Activated CD4-positive, alpha-beta T cell treated with anti-CD3 and anti-CD28 coated beads for 48 hours (primary cell): ENCODE measurements at regions not wholly inside any gene's neighbourhood (a gene's known extent, or its start where the extent isn't known, plus 50 kb on each side); places are given as distances from the start of the nearest gene placed in this dataset.

ENCODE experiments used
- DNase-seq: peaks from one replicate; pipeline ENCODE4 v3.0.0-alpha.2; 2020

DNA sequence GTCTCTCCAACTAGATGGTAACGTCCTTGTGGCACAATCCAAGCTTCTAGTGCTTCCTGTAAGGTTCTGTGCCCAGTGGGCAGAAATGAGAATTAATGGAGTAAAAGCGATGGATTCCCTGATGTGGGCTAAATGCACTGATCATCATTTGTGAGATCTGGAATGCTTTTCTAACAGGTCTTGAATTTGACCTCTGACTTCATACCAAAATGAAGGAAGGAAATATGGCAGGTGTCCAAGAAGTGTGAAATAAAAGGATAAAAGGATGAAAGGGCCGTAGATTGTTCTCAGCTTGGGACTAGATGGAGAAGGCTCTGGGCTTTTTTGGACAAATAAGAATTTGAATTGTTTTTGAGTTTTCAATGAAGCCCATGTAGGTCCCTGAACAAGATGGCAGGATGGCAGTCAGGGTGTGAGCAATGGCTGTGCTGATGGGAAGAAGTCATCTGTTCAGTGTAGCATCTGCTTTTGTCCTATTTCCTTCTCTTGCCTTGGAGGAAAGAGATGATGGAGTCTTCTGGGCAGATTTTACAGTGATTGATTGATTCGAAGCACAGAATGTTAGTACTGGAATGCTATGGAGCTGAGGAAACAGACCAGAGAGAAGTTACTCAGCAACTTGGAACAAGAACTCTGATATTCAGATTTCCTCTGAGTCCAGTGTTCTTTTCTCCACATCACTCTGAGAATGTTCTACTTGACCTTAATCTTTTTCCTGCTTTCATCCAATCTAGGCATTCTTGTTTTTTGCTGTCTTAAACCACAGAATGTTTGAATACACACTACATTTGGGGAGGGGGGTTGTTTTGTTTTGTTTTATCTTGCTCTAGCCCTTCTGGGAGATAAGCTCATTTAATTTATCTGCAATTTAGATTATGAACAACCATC is 286.0 kb downstream of the HLX start:
- no peak for DNase-seq

DNA sequence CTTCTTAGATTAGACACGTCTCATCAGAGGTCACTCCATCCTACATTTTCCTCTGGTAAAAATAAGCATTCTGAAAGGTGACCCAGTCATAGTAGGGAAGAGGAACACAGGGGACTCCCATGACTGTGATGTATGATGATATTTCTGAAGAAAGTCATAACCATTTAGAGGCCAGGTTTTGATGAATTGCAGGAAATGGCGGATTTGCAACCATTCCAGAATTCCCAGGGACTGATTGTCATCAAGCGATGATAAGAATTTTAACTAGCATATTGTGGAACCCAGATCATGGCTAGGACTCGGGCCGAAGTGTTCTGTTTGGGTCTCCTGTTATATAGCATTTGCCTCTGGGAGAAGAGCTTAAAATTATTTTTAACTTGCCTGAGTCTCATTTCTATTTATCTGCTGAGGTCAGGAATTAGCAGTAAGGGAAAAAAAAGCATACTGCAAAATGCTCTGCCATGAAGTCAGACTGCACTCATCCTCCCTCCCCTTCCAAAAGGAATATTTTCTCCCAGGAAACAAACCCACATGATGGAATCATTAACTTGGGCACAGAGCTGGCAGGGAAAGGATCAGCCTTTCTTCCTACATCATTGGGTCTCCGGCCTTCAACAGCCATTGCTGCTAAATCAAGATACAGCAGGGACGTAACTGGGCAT is 286.7 kb downstream of the HLX start:
- DNase-seq: no peak

DNA sequence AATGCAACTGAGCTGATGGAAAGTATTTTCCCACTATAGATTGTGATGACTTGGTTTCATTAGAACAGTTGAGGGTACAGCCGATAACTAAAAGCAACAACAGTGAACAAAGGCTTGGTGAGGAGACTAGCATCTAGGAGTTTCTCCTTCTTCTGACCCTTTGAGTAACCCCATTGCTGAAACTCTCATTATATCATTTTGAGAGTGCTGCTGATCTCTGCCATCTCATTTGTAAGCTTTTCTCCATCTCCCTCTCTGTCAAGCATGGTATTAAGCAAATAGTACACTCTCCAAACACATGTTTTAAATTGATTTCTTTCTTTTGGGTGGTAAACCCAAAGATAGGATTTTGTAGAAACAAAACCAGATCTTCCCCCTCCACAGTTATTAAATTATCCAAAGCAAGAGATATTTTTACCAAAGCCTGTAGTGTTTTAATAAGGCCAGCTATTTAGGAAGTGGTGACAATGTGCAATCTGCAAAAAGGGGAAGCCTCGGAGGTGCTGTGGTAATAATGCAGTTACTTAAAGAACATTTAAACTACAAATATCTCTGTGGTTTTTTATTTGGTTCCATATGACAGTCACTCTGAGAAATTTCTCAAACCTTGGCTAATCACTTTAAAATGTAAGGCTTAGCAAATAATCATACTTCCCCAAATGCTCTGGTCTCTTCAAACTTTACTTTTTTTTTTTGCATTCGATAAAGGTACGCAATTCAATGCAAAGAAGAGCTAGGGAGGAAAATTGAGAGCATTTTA is 287.5 kb downstream of the HLX start:
- no peak for DNase-seq

DNA sequence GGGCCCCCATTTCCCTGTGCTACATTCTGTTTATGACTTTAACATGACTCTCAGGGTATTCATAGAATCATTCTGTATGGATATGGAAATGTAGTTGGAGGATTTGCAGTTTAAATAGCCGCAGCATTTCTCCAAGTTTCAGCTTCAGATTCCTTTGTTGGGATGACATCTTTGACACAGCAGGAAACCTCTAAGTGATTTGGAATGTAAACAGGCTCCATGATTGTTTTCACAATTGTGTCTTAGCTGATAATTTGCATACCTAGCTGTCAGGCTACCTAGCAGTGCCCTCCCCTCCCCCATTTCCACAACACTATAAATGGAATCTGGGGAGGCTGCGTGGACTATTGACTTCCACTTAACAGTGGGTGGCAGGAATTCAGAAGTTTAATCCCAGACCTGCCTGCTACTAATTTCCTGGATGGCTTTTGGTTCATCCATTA is 290.2 kb downstream of the HLX start:
- no peak for DNase-seq

DNA sequence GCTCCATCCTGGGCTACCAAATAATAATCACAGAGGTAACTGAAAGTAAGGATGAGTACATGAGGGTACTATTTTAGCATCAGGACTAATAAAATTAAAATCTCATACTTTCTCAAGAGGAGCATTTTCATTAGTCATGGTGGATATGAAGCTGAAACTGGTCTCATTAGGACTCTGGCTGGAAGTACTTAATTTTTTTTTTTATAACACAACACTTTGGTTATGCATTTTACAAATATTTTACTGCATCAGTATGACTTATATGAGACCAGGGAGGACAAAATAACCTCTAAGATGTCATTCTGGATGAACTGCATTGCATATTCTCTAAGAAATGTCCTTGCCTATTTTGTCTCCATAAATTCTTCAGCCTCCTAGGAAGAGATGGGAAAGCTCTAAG is 290.9 kb downstream of the HLX start:
- DNase-seq: no peak

DNA sequence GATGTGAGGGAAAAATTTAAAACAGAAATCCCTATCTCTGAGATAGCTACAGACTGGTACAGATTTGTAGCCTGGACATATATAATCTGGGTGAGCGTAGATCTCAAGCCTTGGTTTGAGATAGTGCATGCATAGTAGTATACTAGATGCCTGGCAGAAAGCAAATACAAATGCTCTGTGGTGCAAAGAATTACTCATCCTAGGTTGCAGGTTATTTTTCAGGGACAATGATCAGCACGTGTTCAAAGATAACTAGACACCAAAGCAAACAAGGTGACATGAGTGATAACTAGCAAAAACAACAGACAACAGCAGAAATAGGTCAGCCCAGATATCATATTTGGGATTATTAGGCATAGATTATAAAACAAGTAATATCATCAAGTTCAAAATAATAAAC is 292.5 kb downstream of the HLX start:
- no peak for DNase-seq

DNA sequence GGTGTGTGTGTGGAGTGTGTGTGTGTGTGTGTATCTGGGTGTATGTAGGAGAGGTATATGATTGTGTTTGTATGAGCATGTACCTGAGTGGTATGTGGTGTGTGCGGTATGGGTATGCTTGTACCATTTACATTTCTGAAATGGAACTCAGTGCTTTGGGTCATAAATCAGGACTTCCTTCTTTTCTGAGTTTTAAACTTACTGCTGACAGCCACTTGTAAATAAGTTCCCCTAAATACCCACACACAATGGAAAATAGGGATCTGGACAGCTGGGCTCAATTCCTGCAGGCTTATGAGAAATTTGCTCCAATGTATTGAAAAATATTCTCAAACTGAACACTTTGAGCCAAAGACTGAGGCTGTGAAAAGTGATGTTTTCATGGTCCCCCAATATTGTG is 293.6 kb downstream of the HLX start:
- DNase-seq: no peak

DNA sequence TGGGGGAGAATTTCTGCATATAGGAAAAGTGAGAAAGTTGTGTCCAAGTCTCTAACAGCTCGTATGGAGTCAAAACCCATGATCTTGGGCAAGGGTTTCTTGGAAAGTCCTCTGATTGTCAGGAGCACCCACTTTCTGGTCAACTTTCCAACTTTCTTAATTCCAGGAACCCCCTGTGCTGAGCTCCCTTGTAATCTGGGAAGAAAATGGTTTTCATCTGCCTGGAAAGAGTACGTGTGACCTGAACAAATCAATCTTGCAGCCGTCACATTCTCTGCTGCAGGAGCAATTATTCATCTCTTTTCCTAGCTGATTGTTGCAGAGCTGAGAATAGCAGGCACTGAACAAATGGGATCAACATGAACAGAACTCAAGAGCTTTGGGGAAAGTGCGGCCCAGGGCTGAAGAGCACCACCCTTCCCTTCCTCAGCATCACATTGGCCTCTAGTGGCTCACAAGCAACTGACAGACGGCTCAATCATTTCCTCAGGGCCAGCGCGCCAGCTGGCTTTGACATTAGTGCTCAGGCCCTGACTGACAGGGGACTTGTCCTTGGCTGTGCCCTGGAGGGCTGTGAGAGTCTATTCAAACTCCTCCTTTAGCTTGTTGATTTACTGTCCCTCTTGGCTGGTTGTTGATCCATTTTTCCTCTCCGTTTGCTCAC is 295.2 kb downstream of the HLX start:
- no peak for DNase-seq

DNA sequence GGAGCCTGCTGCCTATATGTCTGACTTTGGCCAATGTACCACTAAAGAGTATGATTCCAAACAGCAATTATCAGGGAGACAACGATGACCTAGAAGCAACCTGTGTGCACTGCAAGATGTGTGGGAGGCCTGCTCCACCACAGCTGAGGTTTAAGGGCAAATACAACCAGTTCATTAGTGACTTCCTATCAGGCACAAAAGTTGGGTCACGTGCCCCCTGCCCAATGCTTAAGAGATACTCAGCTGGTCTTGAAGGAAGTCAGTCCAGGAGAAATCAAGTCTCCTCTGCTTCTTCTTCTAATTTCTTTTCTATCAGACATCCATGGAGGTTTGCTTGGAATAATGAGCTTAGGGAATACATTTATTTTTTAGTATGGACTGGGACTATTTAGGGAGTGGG is 296.0 kb downstream of the HLX start:
- no peak for DNase-seq

DNA sequence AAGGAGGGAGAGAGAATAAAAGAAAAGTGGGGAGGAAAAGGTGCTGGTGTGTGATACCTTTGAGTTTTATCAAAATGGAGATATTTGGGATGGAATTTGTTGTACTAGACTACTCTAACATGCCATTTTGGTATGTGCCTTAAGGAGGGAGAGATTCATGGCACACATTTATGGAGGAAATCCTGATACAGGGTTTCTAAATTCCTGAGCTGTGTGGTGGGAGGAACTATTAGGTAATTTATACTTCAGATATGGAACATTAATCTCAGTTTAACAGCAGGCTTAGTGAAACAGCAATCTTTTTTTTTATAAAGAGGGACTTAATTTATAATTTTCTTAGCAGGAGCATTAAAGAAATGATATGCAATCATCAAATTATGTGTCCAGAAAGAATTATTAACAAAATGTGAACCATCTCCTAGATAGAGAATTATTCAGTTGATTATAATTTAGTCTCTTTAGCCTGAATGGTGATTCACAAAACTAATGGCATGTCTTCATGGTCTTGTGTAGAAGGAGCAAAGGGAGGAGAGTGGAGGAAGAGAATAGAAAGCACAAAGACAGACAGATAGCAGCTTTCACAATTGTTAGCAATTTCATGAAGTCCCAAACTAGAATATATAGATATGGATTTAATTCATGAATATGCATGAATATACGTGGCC is 301.6 kb downstream of the HLX start:
- no peak for DNase-seq

DNA sequence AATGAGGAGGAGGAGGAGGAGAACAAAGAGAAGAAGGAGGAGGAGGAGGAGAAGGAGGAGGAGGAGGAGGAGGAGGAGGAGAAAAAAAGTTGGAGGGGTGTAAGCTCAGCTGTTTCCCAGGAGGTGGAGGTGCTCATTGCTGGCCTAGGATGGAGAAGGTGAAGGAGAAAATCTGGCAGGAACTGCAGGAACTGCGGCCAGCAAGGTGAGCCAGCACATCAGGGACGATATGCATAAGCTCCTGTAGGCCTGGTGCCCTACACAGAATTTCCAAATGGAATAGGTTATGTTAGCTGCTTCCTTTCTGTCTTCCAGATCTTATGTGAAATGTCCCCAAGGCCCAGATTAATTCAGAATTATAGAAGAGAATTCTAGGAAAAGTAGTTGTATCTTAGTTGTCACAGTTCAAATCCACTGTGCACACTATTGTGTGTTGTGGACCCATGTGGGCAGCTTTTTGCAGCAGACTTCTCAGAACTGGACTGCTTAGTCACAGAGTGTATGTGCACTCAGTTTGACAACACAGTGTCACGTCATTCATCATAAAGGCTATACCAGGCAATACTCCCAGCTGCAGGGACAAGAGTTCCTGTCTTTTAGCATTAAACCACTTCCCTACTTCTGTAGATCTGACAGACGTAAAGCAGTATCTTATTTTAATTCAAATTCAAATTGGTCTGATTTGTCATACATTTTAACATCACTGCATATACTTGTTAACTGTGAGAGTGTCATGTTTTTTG is 303.7 kb downstream of the HLX start:
- no peak for DNase-seq

DNA sequence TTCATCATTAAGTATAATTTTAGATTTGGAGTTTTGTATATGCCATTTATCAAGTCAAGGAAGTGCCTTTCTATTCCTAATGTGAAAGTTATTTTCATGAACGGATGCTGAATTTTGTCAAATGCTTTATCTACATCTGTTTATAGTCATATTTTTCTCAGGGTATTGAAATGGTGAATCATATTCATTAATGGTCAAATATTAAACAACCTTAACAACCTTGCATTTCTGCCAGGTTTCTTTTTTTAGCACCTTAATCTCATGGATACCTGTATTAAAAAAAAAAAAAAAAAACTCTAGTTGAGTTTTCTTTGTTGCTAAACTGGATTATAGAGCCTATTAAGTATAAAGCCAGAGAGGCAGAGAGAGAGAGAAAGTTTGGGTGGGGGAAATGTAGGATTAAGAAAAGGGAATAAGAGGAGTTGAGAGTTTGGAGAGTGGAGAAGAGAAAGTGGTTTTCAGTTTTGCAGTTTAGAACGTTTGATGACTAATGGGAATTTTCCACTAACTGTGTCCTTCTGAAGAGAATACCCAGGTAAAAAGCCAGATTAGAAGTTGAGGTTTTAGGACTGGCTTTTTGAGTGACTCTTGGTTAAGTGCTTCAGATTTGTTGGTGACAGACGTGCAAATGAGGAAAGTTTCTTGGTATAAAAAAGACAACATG is 305.0 kb downstream of the HLX start:
- DNase-seq: no peak

DNA sequence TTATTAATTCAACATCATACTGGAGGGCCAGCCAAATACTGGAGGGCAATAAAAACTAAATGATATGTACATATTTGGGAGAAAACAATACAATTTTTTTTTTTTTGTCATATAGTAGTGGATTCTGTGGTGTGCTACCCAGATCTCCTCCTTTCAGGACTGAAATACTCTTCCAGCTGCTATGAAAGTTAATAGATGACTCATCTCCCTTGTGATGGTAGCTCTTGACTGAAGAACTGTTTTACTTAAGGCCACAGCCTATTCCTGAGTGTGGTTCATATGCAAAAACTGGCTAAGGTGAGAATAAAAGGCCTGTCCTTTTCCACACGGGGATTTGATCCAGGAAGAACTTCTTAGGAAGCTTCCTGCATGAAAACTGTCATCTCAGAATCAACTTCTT is 307.9 kb downstream of the HLX start:
- no peak for DNase-seq

DNA sequence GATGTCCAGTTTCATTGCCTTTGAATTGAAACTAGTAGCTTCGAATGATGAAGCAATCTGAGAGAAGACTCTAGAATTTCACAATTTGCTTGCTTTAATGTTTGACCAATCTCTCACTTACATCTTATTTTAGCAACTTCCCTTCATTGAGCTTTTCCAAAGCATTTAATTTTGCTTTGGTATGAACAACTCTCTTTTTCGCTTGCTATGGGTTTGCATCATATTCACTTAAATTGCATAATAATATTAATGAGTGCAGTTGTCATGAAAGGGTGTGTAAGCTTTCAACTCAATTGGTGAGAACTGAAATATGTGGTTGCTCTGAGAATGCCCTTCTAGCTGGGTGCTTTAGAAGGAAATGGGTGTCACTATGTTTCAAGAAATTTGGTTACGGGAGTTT is 309.2 kb downstream of the HLX start:
- no peak for DNase-seq

DNA sequence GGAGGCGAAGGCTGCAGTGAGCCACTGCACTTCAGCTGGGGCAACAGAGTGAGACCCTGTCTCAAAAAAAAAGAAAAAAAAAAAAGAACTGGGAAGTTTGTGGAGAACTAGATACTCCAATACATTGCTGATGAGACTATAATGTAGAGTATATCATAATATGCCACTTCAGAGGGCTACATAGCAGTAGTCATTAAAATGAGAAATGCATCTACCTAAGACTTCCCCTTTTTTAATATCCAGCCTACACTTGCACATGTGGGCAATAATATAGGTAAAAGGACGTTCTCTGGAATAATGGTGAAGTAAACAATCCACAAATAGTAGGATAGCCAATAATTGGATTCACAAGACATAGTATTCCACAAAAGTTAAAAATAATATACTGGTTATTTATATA is 311.0 kb downstream of the HLX start:
- no peak for DNase-seq

DNA sequence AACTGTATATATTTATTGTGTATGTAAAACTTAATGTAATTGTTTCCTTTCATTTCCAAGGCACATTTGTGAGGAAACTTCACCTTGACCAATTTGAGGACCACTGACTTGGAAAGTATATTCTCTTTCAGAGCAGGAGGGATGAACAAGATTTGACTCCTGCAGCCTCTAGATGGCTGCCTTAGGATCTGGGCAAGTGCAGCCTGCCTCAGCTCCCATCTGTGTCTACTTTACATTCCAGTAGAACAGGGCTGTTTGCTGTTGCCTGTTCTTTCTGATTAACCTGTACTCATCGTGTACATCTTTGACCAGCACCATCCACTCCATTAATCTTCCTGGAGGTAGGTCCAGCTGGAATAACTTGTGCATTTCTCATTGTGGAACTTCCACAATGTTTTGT is 312.8 kb downstream of the HLX start:
- no peak for DNase-seq

DNA sequence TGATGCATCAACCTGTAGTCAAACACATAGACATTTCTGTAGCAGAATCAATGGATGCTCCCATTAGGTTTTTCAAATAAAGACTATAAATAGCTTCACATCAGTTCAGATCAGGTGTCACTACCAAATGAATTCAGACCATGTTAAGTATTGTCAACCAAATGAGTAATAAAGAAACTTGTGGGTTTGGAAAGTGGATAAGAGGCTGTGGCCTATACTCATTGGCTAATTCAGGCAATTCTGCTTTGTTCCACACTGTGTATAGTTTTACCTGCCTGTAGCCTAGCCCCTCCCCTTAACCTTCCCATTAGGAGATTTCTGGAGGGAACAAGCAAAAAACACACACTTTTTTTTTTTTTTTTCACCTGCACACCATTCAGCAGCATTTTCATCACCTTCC is 321.2 kb downstream of the HLX start:
- DNase-seq: no peak

DNA sequence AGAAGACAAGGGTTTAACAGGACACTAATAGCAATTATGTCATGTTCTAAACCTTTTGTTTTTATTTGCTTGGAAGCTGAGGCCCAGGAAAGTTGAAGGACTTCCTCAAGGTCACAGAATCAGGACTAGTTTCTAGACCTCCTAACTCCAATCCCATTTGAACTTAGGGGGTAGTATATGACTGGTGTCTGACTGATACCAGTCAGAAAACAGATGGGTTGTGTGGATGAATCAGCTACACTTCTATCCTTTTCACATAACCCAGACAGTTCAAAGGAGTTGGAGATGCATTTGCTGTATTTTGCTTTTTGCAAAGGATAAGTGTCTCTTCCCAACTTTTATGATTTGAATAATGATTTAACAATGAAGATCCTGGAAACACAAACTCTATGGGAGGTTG is 322.5 kb downstream of the HLX start:
- no peak for DNase-seq

DNA sequence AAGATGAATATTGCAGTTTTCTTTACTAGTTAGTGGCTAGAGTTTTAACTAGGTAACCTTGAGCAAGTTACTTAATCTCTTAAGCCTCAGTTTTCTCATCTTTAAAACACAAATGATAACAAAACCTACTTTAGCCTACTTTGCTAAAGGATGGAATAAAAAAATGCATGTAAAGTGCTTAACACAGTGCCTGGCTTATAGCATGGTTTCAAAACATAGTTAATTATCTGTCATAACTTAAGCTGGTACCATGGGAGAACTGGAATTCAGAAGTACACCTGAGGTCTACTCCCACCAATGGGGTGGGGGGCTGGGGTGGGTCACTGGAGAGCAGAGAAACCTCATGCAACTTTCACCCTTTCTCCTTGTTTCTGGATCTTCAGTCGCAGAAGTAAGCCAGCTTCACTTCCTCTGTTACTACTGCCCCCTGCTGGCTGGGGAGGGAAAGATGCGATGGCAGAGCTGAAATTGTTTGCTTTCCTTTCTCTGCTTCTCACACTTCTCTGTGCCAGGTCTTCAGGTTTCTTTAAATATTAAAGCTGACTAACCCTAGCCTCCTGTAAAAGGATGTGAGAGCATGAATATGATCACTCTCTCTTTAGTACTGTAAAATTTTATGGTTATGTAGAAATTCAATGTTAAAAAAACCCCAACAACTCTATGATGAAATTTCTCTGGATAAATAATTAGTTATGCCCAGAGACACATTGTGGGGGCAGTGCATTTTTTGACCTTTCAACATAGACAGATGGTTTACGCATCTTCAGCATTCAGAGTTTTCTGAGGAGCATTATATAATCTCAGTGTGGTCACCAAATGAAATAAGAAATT is 324.2 kb downstream of the HLX start:
- DNase-seq: peak; percentile 80

DNA sequence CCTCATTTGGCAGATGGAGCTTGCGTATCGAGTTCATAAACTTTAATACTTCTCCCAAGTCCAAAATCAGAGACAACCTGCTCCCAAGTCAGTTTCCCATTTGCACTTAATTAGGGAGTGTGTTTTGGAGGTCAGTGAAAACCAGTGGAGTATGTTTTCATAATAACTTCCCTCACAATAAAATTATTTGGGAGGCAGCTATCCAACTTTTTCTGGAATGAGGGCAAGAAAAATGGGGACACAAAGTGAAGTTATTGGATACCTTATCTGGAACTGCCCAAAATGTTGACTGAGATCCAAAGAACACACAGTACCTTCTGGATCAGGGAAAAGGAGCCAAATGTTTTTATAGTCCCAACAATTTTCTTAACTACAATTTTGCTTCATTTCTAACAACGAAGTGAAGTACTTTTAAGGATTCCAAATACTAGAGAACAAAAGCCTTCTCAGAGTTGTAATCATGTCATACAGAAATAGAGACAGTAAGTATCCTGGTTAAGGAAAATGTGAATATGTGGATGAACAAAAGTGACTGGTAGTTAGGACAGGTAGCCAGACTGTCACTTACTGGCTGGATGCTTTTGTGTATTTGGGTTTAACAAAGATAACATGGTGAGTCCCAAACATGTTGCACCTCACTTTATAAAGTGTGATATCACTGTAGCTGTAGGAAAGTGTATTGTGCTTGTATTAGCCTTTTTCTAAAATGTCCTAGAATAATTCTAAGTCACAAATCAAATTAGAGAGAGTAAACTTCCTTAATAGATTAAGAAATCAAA is 325.0 kb downstream of the HLX start:
- no peak for DNase-seq
